ENCODE measurements at regions not wholly inside any gene's neighbourhood (a gene's known extent, or its start where the extent isn't known, plus 50 kb on each side); places are given as distances from the start of the nearest gene placed in this dataset.
"Not testable (repeated sequence)": the region's sequence is repeated elsewhere in the genome, so short reads cannot be mapped to it uniquely, and the experiment has no call there.

GRCh38 chr18:22044474-22045220 is 124.7 kb upstream of the GATA6 start:
- no peak for FAIRE-seq

GRCh38 chr18:22045221-22045918 is 124.0 kb upstream of the GATA6 start:
- FAIRE-seq, result no peak

GRCh38 chr18:22046473-22046872 is 122.9 kb upstream of the GATA6 start:
- no peak for FAIRE-seq

- no peak for FAIRE-seq
Measured at GRCh38 chr18:22047485-22047884, 121.9 kb upstream of the GATA6 start.

- FAIRE-seq, result no peak
Measured at GRCh38 chr18:22048221-22048620, 121.2 kb upstream of the GATA6 start.

- no peak for FAIRE-seq
Measured at GRCh38 chr18:22048932-22049615, 120.3 kb upstream of the GATA6 start.

GRCh38 chr18:22052405-22053105 is 116.8 kb upstream of the GATA6 start:
- no peak for FAIRE-seq

GRCh38 chr18:22055466-22056238 is 113.7 kb upstream of the GATA6 start:
- no peak for FAIRE-seq

- no peak for FAIRE-seq
Measured at GRCh38 chr18:22056950-22057349, 112.4 kb upstream of the GATA6 start.

GRCh38 chr18:22057908-22058527 is 111.4 kb upstream of the GATA6 start:
- no peak for FAIRE-seq

GRCh38 chr18:22060361-22060760 is 109.0 kb upstream of the GATA6 start:
- no peak for FAIRE-seq

- FAIRE-seq, result no peak
Measured at GRCh38 chr18:22063102-22063501, 106.3 kb upstream of the GATA6 start.

- FAIRE-seq, result no peak
Measured at GRCh38 chr18:22063672-22064071, 105.7 kb upstream of the GATA6 start.

GRCh38 chr18:22064581-22064980 is 104.8 kb upstream of the GATA6 start:
- FAIRE-seq, result no peak

- FAIRE-seq, result no peak
Measured at GRCh38 chr18:22065311-22065710, 104.1 kb upstream of the GATA6 start.

- no peak for FAIRE-seq
Measured at GRCh38 chr18:22066083-22066485, 103.3 kb upstream of the GATA6 start.

GRCh38 chr18:22067109-22067508 is 102.3 kb upstream of the GATA6 start:
- FAIRE-seq, result no peak

- FAIRE-seq, result no peak
Measured at GRCh38 chr18:22067682-22068081, 101.7 kb upstream of the GATA6 start.

- not testable (repeated sequence) for FAIRE-seq
Measured at GRCh38 chr18:22068784-22069183, 100.6 kb upstream of the GATA6 start.

GRCh38 chr18:22069916-22070315 is 99.5 kb upstream of the GATA6 start:
- no peak for FAIRE-seq

- no peak for FAIRE-seq
Measured at GRCh38 chr18:22073411-22073810, 96.0 kb upstream of the GATA6 start.
